Prostate gland (tissue), 2 donors: ENCODE measurements at regions not wholly inside any gene's neighbourhood (a gene's known extent, or its start where the extent isn't known, plus 50 kb on each side); places are given as distances from the start of the nearest gene placed in this dataset.

Experiments
- POLR2AphosphoS5 ChIP-seq: sonication (generic); formaldehyde crosslinking; IDR thresholded peaks from one replicate; pipeline ENCODE4 v1.6.1; 2017; ENCODE audit warnings: antibody characterized with exemption
- TF ChIP-seq, protein P1 (sequence below), 4 experiments: fragments of 200-600 bp in 2 of 4; fragments of 450-650 bp in 2 of 4; sonication (generic) in 2 of 4; IDR thresholded peaks; 1 replicate in 3 of 4; 2 replicates in 1 of 4; pipeline ENCODE4 v1.5.1; 2016 to 2019; ENCODE audit warnings: antibody characterized with exemption in 4 of 4, mild to moderate bottlenecking in 2 of 4, moderate library complexity in 2 of 4

DNA sequence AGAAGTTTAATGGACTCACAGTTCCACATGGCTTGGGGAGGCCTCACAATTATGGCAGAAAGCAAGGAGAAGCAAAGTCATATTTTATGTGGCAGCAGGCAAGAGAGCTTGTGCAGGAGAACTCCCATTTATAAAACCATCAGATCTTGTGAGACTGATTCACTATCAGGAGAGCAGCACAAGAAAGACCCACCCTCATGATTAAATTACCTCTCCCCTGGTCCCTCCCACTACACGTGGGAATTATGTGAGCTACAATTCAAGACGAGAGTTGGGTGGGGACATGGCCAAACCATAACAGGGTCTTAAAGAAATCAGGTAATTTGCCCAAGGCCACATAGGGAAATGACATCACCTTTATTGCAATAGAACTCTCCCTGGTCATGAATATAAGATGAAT is 1073.3 kb upstream of the ACVR2A start:
- TF ChIP-seq POLR2AphosphoS5 = no peak
- TF ChIP-seq, protein P1, sequence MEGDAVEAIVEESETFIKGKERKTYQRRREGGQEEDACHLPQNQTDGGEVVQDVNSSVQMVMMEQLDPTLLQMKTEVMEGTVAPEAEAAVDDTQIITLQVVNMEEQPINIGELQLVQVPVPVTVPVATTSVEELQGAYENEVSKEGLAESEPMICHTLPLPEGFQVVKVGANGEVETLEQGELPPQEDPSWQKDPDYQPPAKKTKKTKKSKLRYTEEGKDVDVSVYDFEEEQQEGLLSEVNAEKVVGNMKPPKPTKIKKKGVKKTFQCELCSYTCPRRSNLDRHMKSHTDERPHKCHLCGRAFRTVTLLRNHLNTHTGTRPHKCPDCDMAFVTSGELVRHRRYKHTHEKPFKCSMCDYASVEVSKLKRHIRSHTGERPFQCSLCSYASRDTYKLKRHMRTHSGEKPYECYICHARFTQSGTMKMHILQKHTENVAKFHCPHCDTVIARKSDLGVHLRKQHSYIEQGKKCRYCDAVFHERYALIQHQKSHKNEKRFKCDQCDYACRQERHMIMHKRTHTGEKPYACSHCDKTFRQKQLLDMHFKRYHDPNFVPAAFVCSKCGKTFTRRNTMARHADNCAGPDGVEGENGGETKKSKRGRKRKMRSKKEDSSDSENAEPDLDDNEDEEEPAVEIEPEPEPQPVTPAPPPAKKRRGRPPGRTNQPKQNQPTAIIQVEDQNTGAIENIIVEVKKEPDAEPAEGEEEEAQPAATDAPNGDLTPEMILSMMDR (IDR thresholded peaks at IDR 0.05) = no peak
